Mesothelial cell of epicardium (in vitro differentiated cells): ENCODE measurements at regions not wholly inside any gene's neighbourhood (a gene's known extent, or its start where the extent isn't known, plus 50 kb on each side); places are given as distances from the start of the nearest gene placed in this dataset.
"Not testable (repeated sequence)": the region's sequence is repeated elsewhere in the genome, so short reads cannot be mapped to it uniquely, and the experiment has no call there.

Experiments
- DNase-seq, 2 experiments: peaks; one replicate each; pipeline ENCODE4 v3.0.0; 2021; ENCODE audit warnings: low spot score in 2 of 2; ENCODE audit not compliant: unreplicated experiment in 2 of 2
- H3K27ac Mint-ChIP-seq: 2 replicates; pipeline ENCODE4 v1.8.0; 2021; ENCODE audit warnings: mixed read lengths
- H3K27me3 Mint-ChIP-seq: 2 replicates; pipeline ENCODE4 v1.8.0; 2021; ENCODE audit warnings: low read depth, mixed read lengths
- H3K36me3 Mint-ChIP-seq: 2 replicates; pipeline ENCODE4 v1.8.0; 2021; ENCODE audit warnings: mixed read lengths
- H3K4me1 Mint-ChIP-seq: 2 replicates; pipeline ENCODE4 v1.8.0; 2021; ENCODE audit warnings: mixed read lengths
- H3K4me3 Mint-ChIP-seq: 2 replicates; pipeline ENCODE4 v1.8.0; 2021; ENCODE audit warnings: mild to moderate bottlenecking, moderate library complexity, mixed read lengths
- H3K9me3 Mint-ChIP-seq: 2 replicates; pipeline ENCODE4 v1.8.0; 2021; ENCODE audit warnings: mixed read lengths
- TF ChIP-seq, protein P1 (sequence below): fragments of 200-600 bp; sonication (generic); IDR thresholded peaks from one replicate; pipeline ENCODE4 v1.5.0; 2021; ENCODE audit warnings: antibody characterized with exemption; ENCODE audit not compliant: unreplicated experiment

DNA sequence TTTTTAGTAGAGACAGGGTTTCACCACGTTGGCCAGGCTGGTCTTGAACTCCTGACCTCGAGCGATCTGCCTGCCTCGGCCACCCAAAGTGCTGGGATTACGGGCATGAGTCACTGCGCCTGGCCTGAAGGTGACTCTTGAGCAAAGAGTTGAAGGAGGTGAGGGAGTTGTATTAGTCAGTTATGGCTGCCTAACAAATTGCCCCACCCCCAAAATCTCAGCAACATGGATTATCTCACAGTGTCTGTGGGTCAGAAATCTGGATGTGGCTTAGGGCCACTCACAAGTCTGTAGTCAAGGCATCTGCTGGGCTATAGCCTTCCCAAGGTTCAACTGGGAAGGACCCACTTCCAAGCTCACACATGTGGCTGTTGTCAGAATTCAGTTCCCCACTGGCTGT lies 52.8 kb upstream of the ADGRE5 start:
- Mint-ChIP-seq H3K9me3 (no peaks in the 10 kb centered on the region), H3K4me3 (no peak overlapping the region), H3K27me3 (no peaks in the 10 kb centered on the region), H3K36me3 (no peaks in the 10 kb centered on the region), H3K4me1 (peaks cover 4% of the 10 kb centered on the region), H3K27ac (no peak overlapping the region)
- DNase-seq: no peak
- TF ChIP-seq, protein P1, sequence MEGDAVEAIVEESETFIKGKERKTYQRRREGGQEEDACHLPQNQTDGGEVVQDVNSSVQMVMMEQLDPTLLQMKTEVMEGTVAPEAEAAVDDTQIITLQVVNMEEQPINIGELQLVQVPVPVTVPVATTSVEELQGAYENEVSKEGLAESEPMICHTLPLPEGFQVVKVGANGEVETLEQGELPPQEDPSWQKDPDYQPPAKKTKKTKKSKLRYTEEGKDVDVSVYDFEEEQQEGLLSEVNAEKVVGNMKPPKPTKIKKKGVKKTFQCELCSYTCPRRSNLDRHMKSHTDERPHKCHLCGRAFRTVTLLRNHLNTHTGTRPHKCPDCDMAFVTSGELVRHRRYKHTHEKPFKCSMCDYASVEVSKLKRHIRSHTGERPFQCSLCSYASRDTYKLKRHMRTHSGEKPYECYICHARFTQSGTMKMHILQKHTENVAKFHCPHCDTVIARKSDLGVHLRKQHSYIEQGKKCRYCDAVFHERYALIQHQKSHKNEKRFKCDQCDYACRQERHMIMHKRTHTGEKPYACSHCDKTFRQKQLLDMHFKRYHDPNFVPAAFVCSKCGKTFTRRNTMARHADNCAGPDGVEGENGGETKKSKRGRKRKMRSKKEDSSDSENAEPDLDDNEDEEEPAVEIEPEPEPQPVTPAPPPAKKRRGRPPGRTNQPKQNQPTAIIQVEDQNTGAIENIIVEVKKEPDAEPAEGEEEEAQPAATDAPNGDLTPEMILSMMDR: no peak

DNA sequence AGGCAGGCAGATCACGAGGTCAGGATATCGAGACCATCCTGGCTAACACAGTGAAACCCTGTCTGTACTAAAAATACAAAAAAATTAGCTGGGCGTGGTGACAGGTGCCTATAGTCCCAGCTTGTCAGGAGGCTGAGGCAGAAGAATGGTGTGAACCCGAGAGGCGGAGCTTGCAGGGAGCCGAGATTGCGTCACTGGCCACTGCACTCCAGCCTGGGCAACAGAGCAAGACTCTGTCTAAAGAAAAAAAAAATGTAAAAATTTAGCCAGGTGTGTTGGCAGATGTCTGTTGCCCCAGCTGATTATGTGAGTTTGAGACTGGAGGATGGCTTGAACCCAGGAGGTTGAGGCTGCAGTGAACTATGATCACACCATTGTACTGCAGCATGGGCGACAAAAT lies 54.2 kb upstream of the ADGRE5 start:
- H3K9me3 Mint-ChIP-seq, DNase-seq, H3K4me1 Mint-ChIP-seq, H3K27ac Mint-ChIP-seq, H3K4me3 Mint-ChIP-seq, H3K36me3 Mint-ChIP-seq, H3K27me3 Mint-ChIP-seq: not testable (repeated sequence)

DNA sequence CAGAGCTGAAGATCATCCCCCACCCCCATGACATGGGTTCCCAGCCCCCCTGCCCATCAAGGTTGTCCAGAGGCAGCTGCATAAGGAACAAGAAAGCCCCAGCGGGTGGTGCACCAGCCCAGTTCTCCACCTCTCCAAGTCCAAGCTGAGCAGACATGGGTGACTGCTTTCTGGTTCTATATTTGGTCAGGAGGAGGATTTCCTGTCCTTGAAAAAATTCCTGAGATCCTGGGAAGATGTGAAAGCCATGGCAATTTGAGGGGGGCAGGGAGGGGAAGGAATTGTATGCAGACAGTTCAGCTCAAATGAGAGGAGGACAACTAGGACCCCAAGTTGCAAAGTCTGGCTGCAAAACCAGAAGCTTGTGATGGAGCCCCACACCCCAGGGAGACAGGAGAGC lies 55.4 kb upstream of the ADGRE5 start:
- DNase-seq: no peak
- H3K36me3 Mint-ChIP-seq: no peaks in the 10 kb centered on the region
- no peaks in the 10 kb centered on the region for H3K9me3 Mint-ChIP-seq
- peaks cover 4% of the 10 kb centered on the region for H3K4me1 Mint-ChIP-seq
- H3K27me3 Mint-ChIP-seq: no peaks in the 10 kb centered on the region
- no peak overlapping the region for H3K27ac Mint-ChIP-seq
- TF ChIP-seq, protein P1: no peak
- no peak overlapping the region for H3K4me3 Mint-ChIP-seq

DNA sequence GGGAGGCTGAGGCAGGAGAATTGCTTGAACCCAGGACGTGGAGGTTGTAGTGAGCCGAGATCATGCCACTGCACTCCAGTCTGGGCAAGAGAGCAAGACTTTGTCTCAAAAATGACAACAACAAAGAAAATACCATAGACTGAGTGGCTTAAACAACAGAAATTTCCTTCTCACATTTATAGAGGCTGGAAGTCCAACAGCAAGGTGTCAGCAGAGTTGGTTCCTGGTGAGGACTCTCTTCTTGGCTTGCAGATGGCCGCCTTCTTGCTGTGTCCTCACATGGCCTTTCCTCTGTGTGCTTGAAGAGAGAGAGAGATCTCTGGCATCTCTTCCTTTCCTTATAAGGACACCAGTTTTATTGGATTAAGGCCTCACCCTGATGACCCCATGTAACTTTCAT lies 56.1 kb upstream of the ADGRE5 start:
- no peaks in the 10 kb centered on the region for H3K27me3 Mint-ChIP-seq
- H3K4me1 Mint-ChIP-seq: peaks cover 4% of the 10 kb centered on the region
- H3K27ac Mint-ChIP-seq: no peak overlapping the region
- H3K9me3 Mint-ChIP-seq: peaks cover 1% of the 10 kb centered on the region
- no peak for DNase-seq
- TF ChIP-seq, protein P1: no peak
- H3K36me3 Mint-ChIP-seq: peaks cover 3% of the 10 kb centered on the region
- no peak overlapping the region for H3K4me3 Mint-ChIP-seq

DNA sequence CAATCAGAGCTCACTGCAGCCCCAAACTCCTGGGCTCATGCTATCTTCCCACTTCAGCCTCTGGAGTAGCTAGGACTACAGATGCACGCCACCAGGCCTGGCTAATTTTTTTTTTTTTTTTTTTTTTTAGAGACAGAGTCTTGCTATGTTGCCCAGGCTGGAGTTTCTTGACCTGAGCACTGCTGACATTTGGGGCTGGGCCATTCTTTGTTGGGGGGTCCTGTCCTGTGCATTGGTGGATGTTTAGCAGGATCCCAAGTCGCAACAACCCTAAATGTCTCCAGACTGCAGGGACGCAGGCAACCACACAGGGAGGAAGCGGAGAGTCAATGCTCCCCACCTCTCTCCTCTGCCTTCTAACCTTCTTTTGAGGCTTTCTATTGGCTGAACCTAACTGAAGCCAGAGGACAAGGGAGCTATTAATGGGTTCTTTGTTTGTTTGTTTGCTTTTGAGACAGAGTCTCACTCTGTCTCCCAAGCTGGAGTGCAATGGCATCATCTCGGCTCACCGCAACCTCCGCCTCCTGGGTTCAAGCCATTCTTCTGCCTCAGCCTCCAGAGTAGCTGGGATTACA lies 58.3 kb upstream of the ADGRE5 start:
- TF ChIP-seq, protein P1: no peak
- Mint-ChIP-seq H3K4me3 (no peak overlapping the region), H3K36me3 (peaks cover 5% of the 10 kb centered on the region), H3K9me3 (peaks cover 3% of the 10 kb centered on the region), H3K27ac (no peak overlapping the region), H3K27me3 (no peaks in the 10 kb centered on the region), H3K4me1 (peaks cover 4% of the 10 kb centered on the region)
- no peak for DNase-seq

DNA sequence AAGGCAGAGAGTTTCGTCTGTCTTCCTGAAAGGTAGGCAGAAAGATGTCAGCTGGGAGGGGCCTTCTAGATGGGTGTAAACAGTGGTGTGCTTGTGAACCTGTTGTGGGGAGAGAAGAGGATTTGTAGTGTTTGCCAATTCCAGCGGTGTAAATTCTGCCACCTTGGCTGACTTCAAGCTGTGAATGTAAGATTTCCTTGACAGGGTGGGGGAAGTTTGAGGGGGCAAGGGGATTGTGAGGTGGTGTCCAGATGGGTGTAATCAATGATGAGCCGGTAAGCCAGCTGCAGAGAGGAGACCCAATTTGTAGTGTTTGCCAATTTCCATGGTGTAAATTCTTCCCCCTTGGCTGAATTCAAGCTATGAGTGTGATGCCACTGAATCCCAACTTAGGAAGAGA lies 61.0 kb upstream of the ADGRE5 start:
- DNase-seq: no peak
- no peaks in the 10 kb centered on the region for H3K27me3 Mint-ChIP-seq
- H3K4me3 Mint-ChIP-seq: no peak overlapping the region
- peaks cover 5% of the 10 kb centered on the region for H3K36me3 Mint-ChIP-seq
- peaks cover 3% of the 10 kb centered on the region for H3K9me3 Mint-ChIP-seq
- H3K4me1 Mint-ChIP-seq: no peaks in the 10 kb centered on the region
- TF ChIP-seq, protein P1: no peak
- H3K27ac Mint-ChIP-seq: no peak overlapping the region

DNA sequence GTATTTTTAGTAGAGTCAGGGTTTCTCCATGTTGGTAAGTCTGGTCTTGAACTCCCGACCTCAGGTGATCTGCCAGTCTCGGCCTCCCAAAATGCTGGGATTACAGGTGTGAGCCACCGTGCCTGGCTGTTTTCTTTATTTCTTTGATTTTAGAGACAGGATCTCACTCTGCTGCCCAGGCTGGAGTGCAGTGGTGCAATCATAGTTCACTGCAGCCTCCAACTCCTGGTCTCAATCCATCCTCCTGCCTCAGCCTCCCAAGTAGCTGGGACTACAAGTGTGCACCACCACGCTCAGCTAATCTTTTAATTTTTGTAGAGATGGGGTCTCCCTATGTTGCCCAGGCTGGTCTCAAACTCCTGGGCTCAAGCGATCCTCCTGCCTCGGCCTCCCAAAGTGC lies 61.5 kb upstream of the ADGRE5 start:
- not testable (repeated sequence) for H3K27me3 Mint-ChIP-seq, H3K27ac Mint-ChIP-seq, H3K9me3 Mint-ChIP-seq, H3K36me3 Mint-ChIP-seq, DNase-seq, H3K4me3 Mint-ChIP-seq, H3K4me1 Mint-ChIP-seq
